ENCODE measurements at regions not wholly inside any gene's neighbourhood (a gene's known extent, or its start where the extent isn't known, plus 50 kb on each side); places are given as distances from the start of the nearest gene placed in this dataset.

GRCh38 chr12:66831495-66831894 lies 152.6 kb upstream of the GRIP1 start:
- H3K9ac ChIP-seq (ENCODE audit: insufficient read depth, low read depth, low read length) = no peak overlapping the region
- no peak for DNase-seq (ENCODE audit: low spot score)
- intact Hi-C loops (cut with micrococcal nuclease; ENCODE audit: unreplicated experiment) (no loop called here), in situ Hi-C loops (cut with HindIII; ENCODE audit: extremely low pct_ligation_motif_present, low pct_unique_long_range_greater_than_20kb) (no loop called here)
- POLR2A ChIA-PET = no interaction called here
- H3K4me3 ChIP-seq (replicated peaks in 1 of 3; ENCODE audit: insufficient read depth in 1 of 3, low read depth in 2 of 3, low read length in 3 of 3) = no peak overlapping the region
- CTCF ChIA-PET (ENCODE audit: low intra/inter-chr PET ratio, low total read pairs) = no interaction called here
- H3K79me2 ChIP-seq (ENCODE audit: insufficient read depth, low read length) = no peaks in the 10 kb centered on the region
- H4K20me1 ChIP-seq (ENCODE audit: insufficient read depth, low read length) = no peaks in the 10 kb centered on the region
- no peak for FAIRE-seq
- no peak overlapping the region for H3K27ac ChIP-seq (ENCODE audit: extremely low read length, insufficient read depth, low read length)
- no peaks in the 10 kb centered on the region for H3K9me3 ChIP-seq (ENCODE audit: low read length)
- no peak overlapping the region for H2AFZ ChIP-seq (ENCODE audit: low read length)
- TF ChIP-seq HINFP (CRISPR knock-in tag; IDR thresholded peaks at IDR 0.05; ENCODE audit: low read depth) = no peak
- BruUV-seq (replicated peaks) = no TSS peak
- H3K4me1 ChIP-seq (ENCODE audit: insufficient read depth, low read length) = no peaks in the 10 kb centered on the region
- ATAC-seq = no peak
- no peaks in the 10 kb centered on the region for H3K27me3 ChIP-seq (ENCODE audit: control insufficient read depth in 1 of 2, insufficient read depth in 2 of 2, low read length in 2 of 2)
- 9% methylated on average over 4 of the region's 4 CpGs for WGBS (ENCODE audit: low lambda C conversion rate)
- H3K4me2 ChIP-seq (ENCODE audit: low read depth, low read length) = no peak overlapping the region
- no peaks in the 10 kb centered on the region for H3K36me3 ChIP-seq (replicated peaks in 1 of 2; ENCODE audit: control insufficient read depth in 1 of 2, insufficient read depth in 2 of 2, low read length in 2 of 2)

GRCh38 chr12:66832997-66833396 lies 154.1 kb upstream of the GRIP1 start:
- BruUV-seq (replicated peaks) = no TSS peak
- Histone ChIP-seq H4K20me1 (ENCODE audit: insufficient read depth, low read length) (no peaks in the 10 kb centered on the region), H3K79me2 (ENCODE audit: insufficient read depth, low read length) (no peaks in the 10 kb centered on the region), H3K9ac (ENCODE audit: insufficient read depth, low read depth, low read length) (no peak overlapping the region), H3K36me3 (replicated peaks in 1 of 2; ENCODE audit: control insufficient read depth in 1 of 2, insufficient read depth in 2 of 2, low read length in 2 of 2) (no peaks in the 10 kb centered on the region), H3K9me3 (ENCODE audit: low read length) (no peaks in the 10 kb centered on the region), H2AFZ (ENCODE audit: low read length) (no peak overlapping the region), H3K27ac (ENCODE audit: extremely low read length, insufficient read depth, low read length) (no peak overlapping the region), H3K4me1 (ENCODE audit: insufficient read depth, low read length) (no peaks in the 10 kb centered on the region), H3K27me3 (ENCODE audit: control insufficient read depth in 1 of 2, insufficient read depth in 2 of 2, low read length in 2 of 2) (no peaks in the 10 kb centered on the region), H3K4me3 (replicated peaks in 1 of 3; ENCODE audit: insufficient read depth in 1 of 3, low read depth in 2 of 3, low read length in 3 of 3) (no peak overlapping the region), H3K4me2 (ENCODE audit: low read depth, low read length) (no peak overlapping the region)
- ChIA-PET POLR2A (no interaction called here), CTCF (ENCODE audit: low intra/inter-chr PET ratio, low total read pairs) (no interaction called here)
- FAIRE-seq (no peak), DNase-seq (ENCODE audit: low spot score) (no peak), ATAC-seq (no peak)
- in situ Hi-C loops (cut with HindIII; ENCODE audit: extremely low pct_ligation_motif_present, low pct_unique_long_range_greater_than_20kb) (no loop called here), intact Hi-C loops (cut with micrococcal nuclease; ENCODE audit: unreplicated experiment) (no loop called here)
- no peak for TF ChIP-seq NFRKB (IDR thresholded peaks at IDR 0.05)
- TF ChIP-seq RFX1 (IDR thresholded peaks at IDR 0.05) = no peak
- no peak for TF ChIP-seq CBX2 (IDR thresholded peaks at IDR 0.05; ENCODE audit: low read depth, low read length)
- TF ChIP-seq CBX2 (CRISPR knock-in tag; IDR thresholded peaks at IDR 0.05; ENCODE audit: low read depth) = no peak
- no peak for TF ChIP-seq ZNF891 (CRISPR knock-in tag; IDR thresholded peaks at IDR 0.05)
- TF ChIP-seq PLSCR1 (CRISPR knock-in tag; IDR thresholded peaks at IDR 0.05; ENCODE audit: borderline replicate concordance) = no peak
- TF ChIP-seq GMEB1 (CRISPR knock-in tag; IDR thresholded peaks at IDR 0.05; ENCODE audit: borderline replicate concordance) = no peak
- TF ChIP-seq MLX (CRISPR knock-in tag; IDR thresholded peaks at IDR 0.05) = no peak
- TF ChIP-seq ELF3 (CRISPR knock-in tag; IDR thresholded peaks at IDR 0.05) = no peak
- 0% methylated on average over 2 of the region's 2 CpGs for WGBS (ENCODE audit: low lambda C conversion rate)

All from HepG2 (cell line).